Effector memory CD8-positive, alpha-beta T cell (primary cell): ENCODE measurements at regions not wholly inside any gene's neighbourhood (a gene's known extent, or its start where the extent isn't known, plus 50 kb on each side); places are given as distances from the start of the nearest gene placed in this dataset.

Source experiments
- ATAC-seq: fragments of 150-1000 bp; cut with Tn5 transposase; replicated peaks from 2 replicates; pipeline ENCODE4 v1.10.0; 2021; ENCODE audit warnings: mild to moderate bottlenecking, moderate library complexity
- DNase-seq, 3 experiments: peaks; one replicate each; pipeline ENCODE4 v3.0.0; 2021
- H3K27ac Mint-ChIP-seq, 2 donors: one replicate each; pipeline ENCODE4 v1.8.0; 2022; ENCODE audit warnings: mild to moderate bottlenecking in 2 of 2, mixed read lengths in 2 of 2, moderate library complexity in 2 of 2
- H3K27me3 Mint-ChIP-seq, 2 donors: one replicate each; pipeline ENCODE4 v1.8.0; 2022; ENCODE audit warnings: mixed read lengths in 2 of 2
- H3K36me3 Mint-ChIP-seq: one replicate; pipeline ENCODE4 v1.8.0; 2022; ENCODE audit warnings: mild to moderate bottlenecking, moderate library complexity, mixed read lengths; ENCODE audit not compliant: insufficient read depth
- H3K4me1 Mint-ChIP-seq, 2 donors: one replicate each; pipeline ENCODE4 v1.8.0; 2022; ENCODE audit warnings: low read depth in 2 of 2, mixed read lengths in 2 of 2
- H3K4me3 Mint-ChIP-seq, 2 donors: one replicate each; pipeline ENCODE4 v1.8.0; 2022; ENCODE audit warnings: mild to moderate bottlenecking in 2 of 2, mixed read lengths in 2 of 2, moderate library complexity in 2 of 2
- H3K9me3 Mint-ChIP-seq, 2 donors: one replicate each; pipeline ENCODE4 v1.8.0; 2022; ENCODE audit warnings: mixed read lengths in 2 of 2

GRCh38 chr3:180860180-180860858, 52.2 kb upstream of the FXR1 start:
- Mint-ChIP-seq H3K4me3 (no peak overlapping the region), H3K9me3 (peaks cover 2 to 21% of the 10 kb centered on the region in 2 donors), H3K4me1 (no peaks in the 10 kb centered on the region), H3K27ac (no peak overlapping the region), H3K27me3 (peaks cover 24 to 33% of the 10 kb centered on the region in 2 donors), H3K36me3 (no peaks in the 10 kb centered on the region)
- DNase-seq (no peak), ATAC-seq (no peak)
